Body of pancreas (tissue), 4 donors: ENCODE measurements at regions not wholly inside any gene's neighbourhood (a gene's known extent, or its start where the extent isn't known, plus 50 kb on each side); places are given as distances from the start of the nearest gene placed in this dataset.
A peak's percentile ranks its signal among the peaks of the same experiment; 100 is the strongest.

Experiments used
- ATAC-seq: fragments of 150-250 bp; one replicate; pipeline ENCODE4 v1.9.1; 2016
- DNase-seq, 4 donors: peaks; one replicate each; pipeline ENCODE4 v3.0.0-alpha.2; 2019
- H3K27ac ChIP-seq, 4 donors: fragments of 200-600 bp; sonication (generic); 1 replicate in 3 of 4; 2 replicates in 1 of 4; pipeline versions ENCODE4 v1.5.1 to v1.6.1; 2016 to 2019; ENCODE audit warnings: mild to moderate bottlenecking in 1 of 4, mixed read lengths in 1 of 4, moderate library complexity in 1 of 4
- H3K27me3 ChIP-seq, 2 donors: fragments of 200-600 bp; sonication (generic); one replicate each; pipeline ENCODE4 v1.6.0; 2016; ENCODE audit warnings: mild to moderate bottlenecking in 1 of 2
- H3K36me3 ChIP-seq, 2 donors: fragments of 200-600 bp; sonication (generic); replicated peaks in 1 of 2; 2 replicates each; pipeline ENCODE4 v1.5.1; 2016; ENCODE audit warnings: low read depth in 2 of 2; ENCODE audit not compliant: insufficient read depth in 1 of 2
- H3K4me1 ChIP-seq: fragments of 200-600 bp; sonication (generic); one replicate; pipeline ENCODE4 v1.6.0; 2016
- H3K4me3 ChIP-seq, 2 donors: fragments of 200-600 bp; sonication (generic); 1 replicate in 1 of 2; 2 replicates in 1 of 2; pipeline ENCODE4 v1.5.1; 2016 to 2019
- H3K9me3 ChIP-seq, 3 donors: fragments of 200-600 bp; sonication (generic); 1 replicate in 2 of 3; 2 replicates in 1 of 3; pipeline ENCODE4 v1.5.1; 2016
- CTCF ChIP-seq, 7 experiments: fragments of 450-650 bp in 4 of 7; fragments of 200-600 bp in 3 of 7; sonication (generic) in 3 of 7; IDR thresholded peaks; one replicate each; pipeline ENCODE4 v1.5.1; 2016 to 2019; ENCODE audit warnings: antibody characterized with exemption in 7 of 7
- POLR2A ChIP-seq, 3 donors: fragments of 450-650 bp; IDR thresholded peaks; one replicate each; pipeline ENCODE4 v1.6.1; 2016; ENCODE audit warnings: antibody characterized with exemption in 3 of 3, mild to moderate bottlenecking in 2 of 3
- WGBS, 2 donors: methylation state at CpG; one replicate each; pipeline ENCODE4 v1.1.5; 2017; 5-methylcytosine and 5-hydroxymethylcytosine counted together
- intact Hi-C: fragments of 100-400 bp; cut with DNase I; formaldehyde crosslinking; loops from one replicate; pipeline ENCODE4 v1.15.1; 2023

- no peaks in the 10 kb centered on the region for H3K4me1 ChIP-seq
- TF ChIP-seq POLR2A (IDR thresholded peaks at IDR 0.05) (no peak), CTCF (IDR thresholded peaks at IDR 0.05) (no peak)
- no peaks in the 10 kb centered on the region for H3K36me3 ChIP-seq
- H3K9me3 ChIP-seq: no peaks in the 10 kb centered on the region
- no peaks in the 10 kb centered on the region for H3K27me3 ChIP-seq
- DNase-seq: no peak
- intact Hi-C loops: no loop called here
- no peak for ATAC-seq
- H3K4me3 ChIP-seq: no peak overlapping the region
- WGBS, 2 donors: 98 to 99% methylated on average over 2 of the region's 2 CpGs
- H3K27ac ChIP-seq: no peak overlapping the region
Measured at GRCh38 chr2:182639971-182640370, 76.1 kb upstream of the DNAJC10 start.

- intact Hi-C loops: no loop called here
- DNase-seq: peak in 3 of 4 donors; percentile 15 to 28 (median 19)
Measured at GRCh38 chr2:182642328-182642727, 73.7 kb upstream of the DNAJC10 start.

GRCh38 chr2:182646763-182647498 lies 69.1 kb upstream of the DNAJC10 start:
- TF ChIP-seq CTCF (IDR thresholded peaks at IDR 0.05) (no peak), POLR2A (IDR thresholded peaks at IDR 0.05) (no peak)
- Histone ChIP-seq H3K9me3 (no peaks in the 10 kb centered on the region), H3K4me1 (peaks cover 7% of the 10 kb centered on the region), H3K36me3 (no peaks in the 10 kb centered on the region), H3K4me3 (no peak overlapping the region), H3K27me3 (no peaks in the 10 kb centered on the region), H3K27ac (no peak overlapping the region)
- ATAC-seq (no peak), DNase-seq (no peak)
- intact Hi-C loops: no loop called here
- 65 to 73% methylated on average over 5 of the region's 5 CpGs for WGBS, 2 donors

More at GRCh38 chr2:182642328-182642727, 73.7 kb upstream of the DNAJC10 start:
- no peaks in the 10 kb centered on the region for H3K36me3 ChIP-seq
- TF ChIP-seq CTCF (IDR thresholded peaks at IDR 0.05) (no peak), POLR2A (IDR thresholded peaks at IDR 0.05) (no peak)
- ATAC-seq: peak; percentile 33
- no peaks in the 10 kb centered on the region for H3K4me1 ChIP-seq
- no peaks in the 10 kb centered on the region for H3K27me3 ChIP-seq
- H3K9me3 ChIP-seq: no peaks in the 10 kb centered on the region
- no peak overlapping the region for H3K27ac ChIP-seq
- WGBS, 2 donors: 74 to 82% methylated on average over 3 of the region's 3 CpGs
- no peak overlapping the region for H3K4me3 ChIP-seq

- no peaks in the 10 kb centered on the region for H3K36me3 ChIP-seq
- no peaks in the 10 kb centered on the region for H3K9me3 ChIP-seq
- no peak overlapping the region for H3K4me3 ChIP-seq
- no peaks in the 10 kb centered on the region for H3K27me3 ChIP-seq
- ATAC-seq (no peak), DNase-seq (no peak)
- intact Hi-C loops: no loop called here
- H3K27ac ChIP-seq: no peak overlapping the region
- TF ChIP-seq POLR2A (IDR thresholded peaks at IDR 0.05) (no peak), CTCF (IDR thresholded peaks at IDR 0.05) (no peak)
- peaks cover 7% of the 10 kb centered on the region for H3K4me1 ChIP-seq
- 56 to 61% methylated on average over 2 of the region's 2 CpGs for WGBS, 2 donors
Measured at GRCh38 chr2:182647499-182647787, 68.6 kb upstream of the DNAJC10 start.

GRCh38 chr2:182649316-182649715 lies 66.7 kb upstream of the DNAJC10 start:
- intact Hi-C loops: no loop called here
- Histone ChIP-seq H3K9me3 (no peaks in the 10 kb centered on the region), H3K27ac (no peak overlapping the region), H3K27me3 (no peaks in the 10 kb centered on the region), H3K36me3 (no peaks in the 10 kb centered on the region), H3K4me1 (peaks cover 7% of the 10 kb centered on the region), H3K4me3 (no peak overlapping the region)
- DNase-seq: peak in 2 of 4 donors; percentile 14 to 20
- 61 to 63% methylated on average over 6 of the region's 6 CpGs for WGBS, 2 donors
- ATAC-seq: no peak
- peak in 6 of 7 experiments; percentile 8 to 43 (median 29) for TF ChIP-seq CTCF (IDR thresholded peaks at IDR 0.05)
- TF ChIP-seq POLR2A (IDR thresholded peaks at IDR 0.05): no peak
